ENCODE measurements at regions not wholly inside any gene's neighbourhood (a gene's known extent, or its start where the extent isn't known, plus 50 kb on each side); places are given as distances from the start of the nearest gene placed in this dataset.

DNA sequence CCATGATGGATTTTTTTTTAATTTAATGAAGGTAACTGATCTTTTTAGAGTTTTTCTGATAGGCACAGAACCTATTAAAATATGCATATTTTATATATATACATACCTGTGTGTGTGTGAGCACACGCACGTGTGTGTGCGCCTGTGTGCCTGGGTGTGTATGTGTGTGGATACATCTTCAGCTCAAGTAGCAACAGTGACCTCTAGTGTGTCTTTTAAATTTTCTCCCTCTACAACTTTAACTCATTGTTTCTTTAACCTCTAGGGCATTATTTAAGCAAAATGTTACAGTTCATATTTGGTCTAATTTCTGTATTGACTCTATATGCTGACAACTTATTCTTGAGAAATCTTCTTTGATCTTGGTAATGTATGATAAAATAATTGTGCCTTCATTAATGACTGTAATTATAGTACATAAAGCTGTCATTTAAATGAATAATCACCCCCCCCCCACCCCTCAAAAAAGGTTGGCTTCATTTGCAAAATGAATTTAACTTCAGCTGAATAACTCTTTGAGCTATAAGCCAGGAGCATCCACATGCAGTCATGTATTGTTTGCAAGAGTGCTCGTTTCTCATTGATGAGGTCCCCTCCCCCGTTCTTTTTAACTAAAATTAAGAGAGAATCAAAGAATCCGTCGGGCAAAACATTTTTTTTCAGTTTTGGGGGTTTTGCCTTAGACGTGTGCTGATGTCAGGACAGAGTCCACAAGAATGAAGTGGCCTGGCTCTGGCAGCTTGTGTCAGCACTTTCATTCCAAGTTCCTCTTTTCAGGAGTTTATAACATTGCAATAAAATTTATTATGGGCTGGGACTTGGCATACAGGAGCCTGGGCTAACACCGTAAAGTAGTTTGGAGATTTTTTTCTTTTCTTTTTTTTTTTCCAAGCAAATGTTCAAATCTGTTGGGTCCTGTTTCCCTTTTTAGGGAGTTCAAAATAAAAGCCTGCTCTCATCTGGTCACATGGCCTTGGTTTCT lies 80.0 kb downstream of the ETAA1 start:
- no peak for TF ChIP-seq POLR2AphosphoS5 (IDR thresholded peaks at IDR 0.05; ENCODE audit: low read depth)
- no peak for TF ChIP-seq EZH2 (IDR thresholded peaks at IDR 0.05; ENCODE audit: low read depth, unreplicated experiment)
- TF ChIP-seq ZNF331 (CRISPR knock-in tag; IDR thresholded peaks at IDR 0.05; ENCODE audit: low read depth), result no peak
